22Rv1 (cell line): ENCODE measurements at regions not wholly inside any gene's neighbourhood (a gene's known extent, or its start where the extent isn't known, plus 50 kb on each side); places are given as distances from the start of the nearest gene placed in this dataset.

ENCODE experiments used
- CTCF ChIP-seq: fragments of 450-650 bp; IDR thresholded peaks from 2 replicates; pipeline ENCODE4 v1.5.1; 2017; ENCODE audit warnings: mild to moderate bottlenecking
- ZFX ChIP-seq: fragments of 450-650 bp; IDR thresholded peaks from 2 replicates; pipeline ENCODE4 v1.6.1; 2017; ENCODE audit warnings: antibody characterized with exemption, borderline replicate concordance

GRCh38 chr9:109830545-109830944 lies 50.5 kb downstream of the PALM2AKAP2 start:
- TF ChIP-seq CTCF: no peak
- TF ChIP-seq ZFX: no peak
